ENCODE measurements at regions not wholly inside any gene's neighbourhood (a gene's known extent, or its start where the extent isn't known, plus 50 kb on each side); places are given as distances from the start of the nearest gene placed in this dataset.
A peak's percentile ranks its signal among the peaks of the same experiment; 100 is the strongest.

DNA sequence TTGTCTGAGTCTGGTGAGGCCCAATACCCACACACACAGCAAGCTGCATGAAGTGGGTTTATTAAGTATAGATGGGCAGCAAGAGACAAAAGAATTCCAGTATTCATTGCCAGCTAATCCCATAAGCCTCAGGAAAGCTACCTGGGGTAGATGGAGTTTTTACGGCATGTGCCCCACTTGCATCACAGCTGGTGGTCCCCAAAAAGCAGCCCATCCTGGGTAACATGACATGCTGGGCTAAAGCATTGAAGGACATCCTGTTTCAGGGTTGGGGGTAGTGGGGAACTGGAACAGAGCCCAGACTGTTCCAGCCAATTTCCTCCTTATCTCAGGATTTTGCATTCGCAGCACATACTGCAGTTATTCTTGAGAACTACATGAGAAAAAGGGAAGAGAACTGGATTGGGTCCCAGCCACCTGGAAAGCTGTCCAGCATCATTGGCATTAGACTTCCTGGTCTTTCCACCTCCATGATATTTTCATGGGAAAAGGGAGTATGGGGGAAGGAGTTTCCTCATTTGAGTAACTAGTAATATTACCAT, 240.1 kb upstream of the MMADHC start:
- no peak for DNase-seq

DNA sequence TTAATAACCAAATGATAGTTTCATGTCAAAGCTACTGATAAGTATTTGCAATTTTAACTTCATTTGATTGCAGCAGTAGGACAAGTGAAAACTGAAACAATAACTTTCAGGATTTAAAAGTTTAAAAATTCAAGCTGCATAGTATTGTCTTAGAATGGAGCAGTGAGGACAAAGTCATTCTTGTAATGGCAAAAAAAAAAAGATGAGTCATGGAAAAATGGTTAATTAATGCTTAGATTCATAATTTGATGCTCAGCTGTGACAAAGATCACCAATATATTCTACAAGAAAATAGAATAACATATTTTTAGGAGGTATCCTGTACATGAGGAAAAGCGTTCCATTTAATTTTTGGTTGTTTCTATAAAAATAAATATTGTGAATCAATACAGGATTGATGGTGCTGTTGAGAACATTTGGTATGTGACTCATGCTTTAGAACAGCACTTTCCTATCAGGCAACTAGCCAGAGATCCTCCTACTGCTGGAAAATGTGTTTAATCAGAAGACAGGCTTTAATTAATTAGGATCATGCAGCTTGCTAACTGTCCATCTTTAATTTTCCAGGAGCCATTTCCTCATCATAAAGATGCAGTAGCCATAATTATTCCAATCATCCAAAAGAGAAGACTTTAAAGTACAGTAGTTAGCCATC, 239.0 kb upstream of the MMADHC start:
- DNase-seq: no peak

DNA sequence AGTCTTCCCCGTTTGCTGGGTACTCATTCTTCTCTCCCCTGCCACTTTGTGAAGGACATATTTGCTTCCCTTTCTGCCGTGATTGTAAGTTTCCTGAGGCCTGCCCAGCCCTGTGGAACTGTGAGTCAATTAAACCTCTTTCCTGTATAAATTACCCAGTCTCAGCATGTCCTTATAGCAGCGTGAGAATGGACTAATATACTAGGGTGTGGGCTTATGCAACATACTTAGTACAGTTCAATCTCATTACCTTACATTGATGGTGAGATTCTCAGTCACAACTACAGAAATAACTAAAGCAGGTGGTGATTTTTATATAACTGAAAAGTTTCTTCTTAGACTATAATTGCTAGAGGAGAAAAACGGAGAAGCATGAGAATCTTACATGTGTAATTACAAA, 237.9 kb upstream of the MMADHC start:
- DNase-seq: no peak

DNA sequence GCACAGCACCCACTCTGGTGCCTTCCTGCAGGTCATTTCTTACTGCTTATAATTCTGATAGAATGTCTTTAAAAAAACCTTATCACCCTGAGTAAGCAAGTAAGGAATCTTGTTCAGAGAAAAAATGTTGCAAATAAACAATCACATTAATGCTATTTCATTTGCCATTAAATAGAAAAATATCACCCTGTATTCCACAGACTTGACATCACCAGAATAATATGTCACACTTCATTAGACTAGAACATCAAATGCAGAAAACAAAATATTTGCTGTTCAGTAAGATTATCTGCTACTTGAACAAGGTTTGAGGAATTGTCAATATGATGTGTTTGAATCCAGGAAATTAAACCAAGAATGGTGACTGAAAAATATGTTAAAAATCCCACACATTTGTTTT, 236.6 kb upstream of the MMADHC start:
- DNase-seq: no peak

DNA sequence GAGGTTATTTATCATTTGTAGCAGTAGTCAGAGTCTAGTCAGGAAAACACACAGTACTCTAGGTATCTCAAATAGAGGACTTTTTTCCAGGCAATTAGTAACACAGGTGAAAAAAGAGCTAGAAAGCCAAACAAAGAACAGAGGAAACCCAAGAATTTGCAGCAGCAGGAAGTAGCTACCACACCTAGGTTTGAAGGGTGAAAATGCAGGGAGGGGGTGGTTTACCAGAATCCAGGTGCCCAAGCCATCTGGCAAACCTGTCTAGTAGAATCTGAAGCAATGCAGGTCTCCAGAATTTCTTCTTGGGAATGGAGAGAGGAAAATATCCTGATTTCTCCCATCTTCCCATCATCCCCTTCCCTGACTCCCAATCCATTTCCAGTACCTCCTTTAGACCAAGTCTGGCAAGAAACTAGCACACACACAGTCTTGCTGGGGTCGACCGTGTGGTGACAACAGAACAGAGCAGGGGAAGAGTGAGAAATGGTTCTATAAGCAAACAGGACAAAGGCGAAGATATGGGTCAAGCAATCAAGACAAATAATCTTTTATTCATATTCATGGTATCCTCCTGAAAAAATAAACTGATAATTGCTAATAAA, 231.9 kb upstream of the MMADHC start:
- DNase-seq: no peak

DNA sequence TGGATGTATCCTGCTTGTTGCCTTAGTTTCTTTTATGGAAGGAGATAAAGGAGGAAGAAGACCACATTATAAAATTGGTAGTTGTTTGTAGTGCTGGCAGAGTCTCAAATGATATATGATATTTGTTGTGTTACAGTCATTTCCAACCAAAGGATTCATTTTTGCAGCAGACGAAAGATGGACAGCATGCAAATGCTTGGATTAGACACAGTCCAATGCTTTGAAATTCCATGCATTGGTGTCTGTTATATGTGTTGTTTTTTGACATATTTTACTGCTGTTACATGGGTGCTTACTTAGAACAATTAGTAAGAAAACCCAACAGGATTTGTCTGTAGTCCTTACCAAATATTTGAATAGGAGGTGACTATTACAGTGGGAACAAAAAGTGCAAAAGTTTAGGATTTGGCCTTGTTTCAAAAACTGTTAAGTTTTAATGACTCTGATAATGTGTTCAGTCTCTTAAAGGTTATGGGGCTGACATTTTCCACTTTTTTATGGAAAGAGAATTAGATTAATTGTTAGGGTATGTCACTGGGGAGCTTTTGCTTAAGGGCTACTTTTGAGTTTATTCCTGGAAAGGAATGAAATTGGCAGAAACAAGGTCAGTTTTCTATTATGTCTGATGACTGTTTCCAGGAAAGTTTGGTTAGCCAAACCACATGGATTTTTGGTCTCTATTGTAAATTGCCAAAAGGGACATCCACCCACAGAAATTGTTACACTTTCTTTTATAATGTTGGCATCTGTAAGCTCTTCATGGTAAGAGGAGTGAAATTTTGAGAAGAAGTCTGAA, 229.4 kb upstream of the MMADHC start:
- no peak for DNase-seq

DNA sequence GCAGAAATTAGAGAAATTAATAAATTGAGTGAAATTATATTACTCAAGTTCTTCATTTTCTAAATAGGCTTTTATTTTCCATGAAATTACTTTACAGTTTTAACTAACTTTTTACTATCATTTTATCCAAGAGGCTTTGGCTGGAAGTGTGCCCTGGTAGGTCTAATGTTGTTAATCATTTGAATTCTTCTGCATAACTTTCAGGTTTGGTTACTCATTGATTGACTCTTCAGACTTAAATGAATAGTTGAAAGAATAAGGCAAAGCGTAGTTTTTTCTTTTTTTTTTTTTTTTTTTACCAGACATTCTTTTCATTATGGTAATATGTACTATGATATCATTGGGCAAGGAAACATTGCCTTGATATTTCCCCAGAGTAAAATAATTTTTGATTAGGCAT, 228.4 kb upstream of the MMADHC start:
- no peak for DNase-seq

DNA sequence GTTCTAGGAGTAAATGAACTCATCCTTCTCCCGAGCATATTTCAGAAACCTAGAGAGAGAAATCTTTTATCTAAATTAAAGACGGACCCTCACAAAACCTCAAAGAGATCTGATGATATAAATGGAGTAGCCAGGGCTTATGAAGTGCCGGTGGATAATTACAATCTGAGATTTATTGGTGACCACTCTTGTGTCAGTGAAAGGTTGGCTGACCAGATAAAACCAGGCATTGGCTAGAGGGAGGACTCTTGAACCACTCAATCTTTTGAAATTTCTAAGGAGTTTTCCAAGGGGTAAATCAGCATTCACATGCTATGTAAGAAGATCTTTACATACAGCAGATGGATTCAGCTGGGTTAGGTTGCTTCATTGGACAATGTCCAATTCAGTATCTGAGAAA, 227.3 kb upstream of the MMADHC start:
- no peak for DNase-seq

DNA sequence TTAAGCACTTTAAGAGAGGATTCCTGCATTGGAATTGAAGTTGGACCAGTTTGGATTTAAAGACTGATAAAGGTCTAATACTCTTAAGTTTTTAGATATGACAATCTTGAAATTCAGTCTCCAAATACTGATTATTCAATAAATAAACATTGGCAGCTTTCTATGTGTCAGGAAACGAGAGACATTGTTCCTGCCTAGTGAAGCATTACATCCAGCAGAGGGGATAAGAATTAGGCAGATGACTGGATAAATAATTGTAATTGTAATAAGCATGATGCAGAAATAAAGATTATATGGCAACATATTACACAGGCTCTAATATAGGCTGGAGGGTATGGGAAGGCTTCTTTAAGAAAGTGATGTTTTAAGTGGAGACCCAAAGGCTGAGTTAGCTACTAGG, 226.5 kb upstream of the MMADHC start:
- no peak for DNase-seq

DNA sequence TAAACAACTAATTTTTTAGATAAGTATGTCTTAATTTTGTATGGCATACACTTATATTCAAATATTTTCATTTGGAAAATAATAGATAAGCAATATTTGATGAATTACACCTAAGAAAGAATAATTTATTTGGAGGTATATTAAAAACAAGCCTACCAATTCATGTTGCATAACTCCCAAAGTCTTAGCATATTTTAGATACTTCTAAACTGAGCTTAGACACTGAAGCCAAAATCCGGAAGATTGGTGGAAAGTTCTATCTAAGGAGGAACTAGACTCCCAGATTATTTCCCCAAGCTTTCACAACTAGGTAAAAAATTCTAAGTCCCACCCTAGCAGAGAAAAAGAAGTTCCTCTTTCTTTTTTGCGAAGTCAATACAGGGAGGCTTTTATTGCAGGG, 221.0 kb upstream of the MMADHC start:
- DNase-seq: no peak

DNA sequence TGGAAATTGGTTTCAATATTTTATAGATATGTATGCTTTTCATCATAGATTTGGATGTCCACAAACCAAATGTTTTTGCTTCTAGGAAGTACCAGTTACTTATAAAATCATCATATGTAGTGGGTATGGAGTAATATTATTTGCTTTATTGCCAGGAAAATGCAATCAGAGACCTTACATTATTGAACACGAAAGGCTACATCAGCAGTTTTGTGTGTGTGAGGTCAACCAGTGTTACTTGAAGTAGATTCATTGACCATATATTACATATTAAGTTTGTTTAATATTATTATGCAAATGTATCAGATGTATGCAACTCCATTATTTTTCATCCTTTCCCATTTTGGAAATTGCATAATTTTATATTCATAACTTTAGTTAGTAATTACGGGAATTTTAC, 219.1 kb upstream of the MMADHC start:
- DNase-seq: no peak

DNA sequence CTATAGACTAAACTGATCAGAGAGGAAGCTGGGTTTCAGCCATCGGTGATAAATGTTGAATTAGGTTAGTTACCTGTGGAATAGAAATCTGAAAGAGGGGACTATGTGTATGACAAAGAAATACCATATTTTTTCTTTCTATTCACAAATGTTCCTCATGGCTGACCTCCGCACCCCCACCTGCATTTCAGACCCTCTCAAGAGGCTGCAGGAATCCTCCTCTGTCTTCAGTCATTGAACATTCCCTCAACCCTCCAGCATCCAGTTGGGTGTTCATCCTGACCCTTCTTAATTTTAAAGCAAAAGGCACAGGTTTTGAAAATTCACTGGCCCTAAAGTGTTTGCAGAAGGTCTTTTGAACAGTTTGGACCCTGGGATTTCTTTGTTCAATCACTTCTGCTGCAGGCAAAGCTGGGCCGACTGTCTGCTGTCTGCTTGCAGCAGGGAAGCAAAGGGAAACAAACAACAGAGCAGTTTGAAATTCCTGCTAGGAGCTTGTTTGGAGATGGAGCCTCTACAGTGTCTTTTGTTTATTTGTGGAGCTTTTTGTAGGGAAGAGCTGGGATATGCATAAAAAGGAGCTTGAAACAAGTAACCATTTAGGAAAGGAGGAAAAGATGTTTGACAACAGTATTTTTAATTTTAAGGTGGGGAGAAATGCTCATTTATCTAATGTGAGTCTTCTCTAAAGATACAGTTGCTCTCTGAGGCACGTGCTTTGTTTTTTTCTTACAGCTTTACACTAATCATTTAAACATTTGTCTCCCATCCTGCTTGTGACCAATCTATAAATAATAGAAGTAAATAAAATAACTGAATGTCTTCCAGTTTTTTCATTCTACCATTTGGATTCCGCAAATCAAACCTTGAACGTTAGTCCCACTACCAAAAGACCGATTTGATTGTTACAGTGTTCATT, 213.3 kb upstream of the MMADHC start:
- DNase-seq: no peak

DNA sequence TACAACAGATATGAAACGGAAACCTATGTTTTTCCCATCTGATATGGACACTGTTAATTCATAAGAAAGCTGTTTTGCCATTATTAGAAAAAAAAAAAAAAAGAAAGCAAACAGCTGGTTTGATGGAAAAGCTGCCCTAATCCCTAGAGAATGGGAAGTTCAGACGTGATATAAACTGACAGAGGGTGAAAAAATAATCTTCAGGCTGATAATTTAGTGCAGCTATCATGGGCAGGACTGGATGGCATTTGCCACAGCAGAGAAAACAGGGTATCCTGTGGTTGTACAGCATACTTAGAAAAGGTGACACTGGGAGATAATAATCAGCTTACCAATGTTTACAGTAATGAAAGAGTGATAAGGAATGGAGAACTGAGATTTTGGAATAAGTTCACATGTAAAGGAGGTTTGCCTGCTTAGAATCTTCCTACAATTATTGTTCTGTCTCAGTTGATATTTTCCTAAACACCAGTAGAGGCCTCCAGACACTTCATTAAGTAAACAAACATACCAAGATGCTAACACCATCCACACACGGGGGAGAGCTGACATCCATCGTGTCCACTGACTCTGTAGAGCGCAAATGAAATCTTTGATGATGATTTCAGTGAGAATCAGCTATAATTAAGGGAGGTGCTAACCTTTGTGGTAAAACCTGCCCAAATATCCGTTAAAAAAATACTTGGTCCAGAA, 211.6 kb upstream of the MMADHC start:
- peak; percentile 72 for DNase-seq

DNA sequence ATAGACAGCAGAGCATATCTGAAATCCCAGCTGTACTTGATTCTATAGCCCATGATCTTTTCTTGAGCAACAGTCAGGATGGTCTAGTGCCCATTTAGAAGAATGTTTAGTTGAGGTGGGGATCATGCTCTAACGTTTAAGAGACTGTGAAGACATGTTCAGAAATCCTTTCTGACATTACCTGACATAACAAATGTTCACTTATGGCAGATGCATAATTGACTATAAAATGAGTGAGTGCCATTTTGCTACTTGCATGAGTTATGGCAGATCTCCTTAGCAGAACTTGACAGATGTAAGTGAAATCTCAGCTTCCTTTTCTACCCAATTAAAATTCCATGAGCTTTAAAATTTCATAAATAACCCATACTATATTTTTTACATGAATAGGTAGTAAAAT, 209.5 kb upstream of the MMADHC start:
- DNase-seq: no peak

DNA sequence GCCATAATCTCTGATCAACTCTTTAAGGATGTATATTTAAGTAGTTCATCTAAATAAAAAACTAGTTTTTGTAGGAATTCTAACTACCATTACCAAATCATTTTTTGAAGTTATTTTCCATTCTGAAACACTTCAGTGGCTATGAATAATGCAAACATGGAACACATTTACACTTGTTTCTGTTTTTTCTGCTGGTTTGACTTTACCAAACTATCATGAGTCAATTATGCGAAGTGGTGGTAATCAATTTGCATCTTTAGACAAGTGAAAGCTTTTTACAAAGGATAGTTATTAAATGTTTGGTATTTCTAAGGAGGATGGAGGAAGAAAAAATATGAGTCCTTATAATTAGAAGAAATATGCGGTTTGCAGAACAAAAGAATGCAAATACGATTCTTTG, 202.0 kb upstream of the MMADHC start:
- DNase-seq: no peak

DNA sequence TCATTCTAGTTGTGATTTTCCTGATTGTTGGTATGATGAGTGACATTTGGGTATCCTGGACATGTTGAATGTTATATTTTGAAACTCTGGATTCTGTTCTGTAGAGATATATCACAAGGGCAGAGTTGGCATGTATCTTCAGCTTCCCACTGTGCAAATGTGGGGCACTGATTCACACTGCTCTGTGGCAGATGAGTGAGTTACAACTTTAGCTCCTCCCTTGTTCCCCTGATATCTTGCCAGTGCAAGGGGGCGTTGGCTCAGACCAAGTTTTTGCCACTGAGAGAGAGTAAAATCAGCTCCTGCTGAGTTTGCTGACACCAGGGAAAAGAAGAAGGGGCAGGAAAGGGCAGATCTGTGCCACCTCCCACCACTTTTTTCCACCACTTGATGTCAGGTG, 199.6 kb upstream of the MMADHC start:
- DNase-seq: no peak

DNA sequence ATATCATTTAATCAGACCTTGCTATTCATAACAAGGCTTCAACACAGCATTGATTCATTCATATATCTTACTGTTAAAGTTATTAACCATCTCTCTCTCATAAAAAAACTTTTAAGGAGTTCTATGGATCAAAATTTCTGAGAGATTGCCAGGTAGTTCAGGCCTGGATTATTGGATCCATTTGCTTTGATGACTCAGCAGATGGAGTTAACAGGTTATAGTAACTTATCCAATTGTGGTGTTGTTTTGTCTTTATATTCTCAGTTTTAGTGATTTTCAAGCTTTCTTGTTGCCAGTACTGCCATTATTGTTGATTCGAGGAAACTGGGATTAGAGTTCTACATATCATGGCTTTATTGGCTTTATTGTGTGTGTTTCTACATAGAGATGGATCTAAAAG, 195.7 kb upstream of the MMADHC start:
- DNase-seq: no peak

DNA sequence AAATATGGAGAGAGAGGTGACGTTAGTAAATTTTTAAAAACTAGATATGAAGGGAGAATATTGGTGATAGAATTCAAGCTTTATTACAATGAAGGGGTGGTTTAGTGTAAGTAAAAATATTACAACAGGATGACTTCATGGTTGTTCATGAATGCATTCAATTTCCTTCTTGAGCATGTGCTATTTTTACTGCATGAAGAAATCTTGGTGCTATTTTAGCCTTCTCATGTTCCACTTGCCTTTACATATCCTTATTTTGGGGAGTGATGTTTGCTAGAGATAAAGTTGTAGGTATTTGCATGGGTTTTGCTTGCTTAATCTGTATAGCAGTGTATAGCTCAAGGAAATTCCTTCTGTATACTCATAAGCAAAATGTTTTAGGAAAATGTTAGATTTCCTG, 195.0 kb upstream of the MMADHC start:
- no peak for DNase-seq

DNA sequence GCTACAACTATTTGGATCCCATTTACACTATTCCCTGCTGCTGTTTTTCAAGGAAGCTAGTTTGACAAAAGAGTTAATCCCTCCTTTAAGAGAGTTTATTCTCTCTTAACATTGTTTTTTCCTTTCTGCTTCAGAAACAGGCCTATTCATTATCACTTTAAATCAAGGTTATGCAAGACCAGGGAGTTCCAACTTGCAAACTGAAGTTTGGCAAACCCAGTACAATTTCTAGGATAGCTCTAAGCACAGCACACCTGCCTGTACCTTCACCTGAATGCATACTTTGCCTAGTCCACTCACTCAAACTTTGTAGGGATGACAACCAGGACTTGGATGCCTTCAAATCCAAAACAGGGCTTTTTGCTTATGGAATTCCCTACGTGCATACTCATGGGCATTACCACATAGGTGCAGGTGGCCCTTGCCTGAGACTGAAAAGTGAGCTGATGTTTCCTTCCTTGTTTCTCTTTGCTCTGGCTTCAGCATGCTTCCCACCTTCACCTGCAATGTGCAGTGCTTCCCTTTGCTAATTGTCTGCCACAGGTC, 193.8 kb upstream of the MMADHC start:
- no peak for DNase-seq

DNA sequence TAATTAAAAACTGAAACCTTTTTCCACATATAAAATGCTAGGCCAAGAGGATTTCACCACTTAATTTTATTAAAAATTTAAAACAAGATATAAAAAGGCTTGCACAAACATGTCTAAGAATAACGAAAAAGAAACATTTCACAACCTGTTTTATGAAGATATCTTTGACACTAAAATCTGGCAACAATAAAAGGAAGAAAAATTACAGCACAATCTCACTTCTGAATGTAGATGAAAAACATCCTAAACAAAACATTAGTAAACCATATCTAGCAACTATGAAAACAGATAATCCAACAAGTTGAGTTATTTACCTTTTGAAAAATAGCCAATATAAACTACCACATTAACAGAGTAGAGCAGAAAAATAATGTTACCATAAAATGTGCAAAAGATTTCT, 185.4 kb upstream of the MMADHC start:
- no peak for DNase-seq

DNA sequence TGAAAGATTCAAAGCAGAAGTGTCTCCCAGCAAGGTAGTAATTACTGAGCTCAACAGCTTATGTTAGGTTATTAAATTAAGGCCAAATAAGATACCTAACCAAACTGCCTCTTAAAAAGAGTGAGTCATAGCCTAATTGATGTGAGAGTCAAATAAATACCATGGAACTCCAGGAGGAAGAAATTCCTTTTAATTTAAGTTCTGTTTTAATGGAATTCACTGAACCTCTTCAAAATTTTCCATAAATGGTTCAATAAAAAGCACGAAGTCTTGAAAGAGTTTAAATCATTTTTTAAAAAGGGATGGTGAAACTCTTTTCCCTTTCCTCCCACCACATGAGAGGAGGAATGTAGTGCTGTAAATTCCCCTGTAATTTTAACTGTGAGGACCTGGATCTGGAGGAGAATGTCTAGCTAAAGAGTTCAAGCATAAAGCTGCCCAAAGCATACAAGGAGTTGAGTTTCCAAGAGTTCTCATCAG, 180.8 kb upstream of the MMADHC start:
- DNase-seq: peak; percentile 90

DNA sequence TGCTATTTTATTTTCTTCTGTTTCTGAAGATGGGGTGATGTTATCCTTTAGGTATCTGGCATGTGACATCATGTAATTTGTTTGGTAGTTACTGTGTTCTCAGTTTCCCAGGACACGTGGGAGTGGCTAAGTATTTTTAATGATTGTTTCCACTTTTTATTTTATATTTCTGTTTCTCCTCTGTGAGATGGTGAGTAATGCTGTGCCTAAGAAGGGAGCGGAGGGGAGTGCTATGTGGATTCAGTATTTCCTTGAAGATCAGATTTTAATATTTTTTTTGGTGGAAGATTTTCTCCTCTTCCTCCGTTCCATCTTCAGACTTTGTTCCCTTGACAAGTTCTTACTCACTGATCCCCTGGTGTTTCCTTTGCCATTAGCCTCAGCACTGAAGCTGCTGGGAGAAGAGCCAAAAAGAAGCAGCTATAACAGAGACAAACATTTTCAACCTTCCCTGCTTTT, 180.0 kb upstream of the MMADHC start:
- peak; percentile 72 for DNase-seq
